ENCODE measurements at regions not wholly inside any gene's neighbourhood (a gene's known extent, or its start where the extent isn't known, plus 50 kb on each side); places are given as distances from the start of the nearest gene placed in this dataset.
"Not testable (repeated sequence)": the region's sequence is repeated elsewhere in the genome, so short reads cannot be mapped to it uniquely, and the experiment has no call there.

DNA sequence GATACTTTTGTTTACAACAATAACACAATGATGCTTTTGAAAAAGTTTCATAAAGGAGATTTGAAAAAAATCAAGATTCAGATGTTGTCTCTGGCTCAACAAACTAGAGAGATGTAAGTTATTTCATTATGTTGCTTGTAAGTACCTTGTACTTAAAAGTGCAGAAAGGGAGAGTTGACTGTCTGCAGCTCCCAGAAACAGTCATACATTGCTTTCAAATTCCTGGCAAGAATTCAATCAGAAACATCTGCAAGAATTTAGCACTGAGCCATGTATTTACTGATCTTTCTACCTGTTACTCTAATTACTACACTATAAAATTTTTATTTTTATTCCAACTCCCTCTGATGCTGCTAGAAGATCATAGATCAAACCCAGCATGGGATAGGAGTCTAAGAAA lies 1261.3 kb upstream of the SPRY2 start:
- no peak for DNase-seq

GRCh38 chr13:81597101-81597500 lies 1256.2 kb upstream of the SPRY2 start:
- no peak for DNase-seq

- no peak for DNase-seq
Measured at GRCh38 chr13:81596224-81596753, 1255.4 kb upstream of the SPRY2 start.

DNA sequence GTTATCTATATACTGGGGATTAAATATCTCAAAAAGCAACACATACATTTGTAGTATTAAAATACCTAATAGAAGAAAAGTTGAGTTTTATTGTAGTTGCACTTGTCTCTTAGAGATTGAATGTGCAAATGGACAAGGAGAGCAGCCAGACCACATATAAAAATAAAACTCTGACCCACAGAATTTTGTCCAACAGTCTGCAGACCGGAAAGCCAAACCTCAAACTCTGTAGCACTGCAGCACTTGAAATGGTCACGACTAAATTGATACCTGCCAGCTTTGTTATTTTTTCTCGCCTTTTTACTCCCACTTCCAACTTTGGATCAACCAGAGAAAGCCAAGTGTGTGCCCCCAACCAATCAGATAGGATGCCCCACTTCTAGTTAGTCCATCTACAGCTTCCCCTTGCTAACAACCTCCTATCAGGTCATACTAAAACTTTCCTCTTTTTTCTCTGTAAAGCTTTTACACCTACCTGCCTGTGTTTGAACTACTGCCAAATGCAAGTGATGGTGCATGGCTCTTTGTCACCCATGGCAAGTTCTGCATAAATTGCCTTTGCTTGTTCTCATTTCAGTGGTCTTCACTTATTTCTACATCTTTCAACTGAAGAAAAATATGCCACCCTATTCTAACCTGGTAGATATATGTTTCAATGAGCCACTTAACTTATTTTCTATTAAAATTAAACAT lies 1250.7 kb upstream of the SPRY2 start:
- DNase-seq, result no peak

- no peak for DNase-seq
Measured at GRCh38 chr13:81582381-81582780, 1241.5 kb upstream of the SPRY2 start.

DNA sequence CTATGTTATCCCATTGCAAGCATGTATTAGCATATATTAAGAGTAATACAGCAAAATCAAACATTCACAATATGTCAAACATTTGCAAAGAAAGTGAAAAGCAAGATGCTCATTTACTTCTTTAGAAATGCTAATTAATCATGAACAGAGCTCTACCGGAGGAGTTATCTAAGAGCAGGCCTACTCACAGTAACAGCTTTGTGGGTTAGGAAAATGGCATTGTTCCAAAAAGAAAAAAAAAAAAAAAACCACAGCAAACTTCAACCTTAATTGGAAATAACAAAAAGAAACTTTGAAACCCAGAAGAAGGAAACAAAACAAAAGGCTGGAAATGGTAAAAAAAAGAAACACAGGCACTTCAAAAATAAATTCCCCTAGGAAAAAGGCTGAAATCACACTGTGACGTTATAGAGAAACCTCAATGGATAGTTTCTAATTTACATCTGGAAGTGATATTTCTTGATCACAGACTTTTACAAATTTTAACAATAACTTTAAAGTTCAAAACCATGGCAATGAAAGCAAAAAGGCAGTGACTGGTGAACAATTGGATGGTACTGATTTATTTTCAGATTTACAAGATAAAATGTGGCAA lies 1236.8 kb upstream of the SPRY2 start:
- no peak for DNase-seq

DNA sequence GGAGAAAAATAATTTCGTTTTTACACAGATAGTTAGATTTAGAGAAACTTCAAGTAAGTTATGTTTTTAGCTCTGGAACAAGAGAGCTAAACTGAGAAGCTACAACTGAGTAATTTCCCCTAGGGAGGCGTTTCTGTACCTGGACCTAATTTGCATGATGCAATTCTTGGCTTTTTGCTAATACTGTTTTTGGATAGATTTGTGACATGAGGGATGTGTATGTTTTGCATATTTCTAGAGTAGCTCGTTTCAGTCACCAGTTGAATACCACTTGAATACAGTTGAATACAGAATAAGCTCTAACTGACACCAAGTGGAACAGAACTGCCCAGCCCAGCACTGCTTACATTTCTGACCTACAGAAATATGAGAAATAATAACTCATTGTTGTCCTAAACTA lies 1227.9 kb upstream of the SPRY2 start:
- DNase-seq, result no peak

DNA sequence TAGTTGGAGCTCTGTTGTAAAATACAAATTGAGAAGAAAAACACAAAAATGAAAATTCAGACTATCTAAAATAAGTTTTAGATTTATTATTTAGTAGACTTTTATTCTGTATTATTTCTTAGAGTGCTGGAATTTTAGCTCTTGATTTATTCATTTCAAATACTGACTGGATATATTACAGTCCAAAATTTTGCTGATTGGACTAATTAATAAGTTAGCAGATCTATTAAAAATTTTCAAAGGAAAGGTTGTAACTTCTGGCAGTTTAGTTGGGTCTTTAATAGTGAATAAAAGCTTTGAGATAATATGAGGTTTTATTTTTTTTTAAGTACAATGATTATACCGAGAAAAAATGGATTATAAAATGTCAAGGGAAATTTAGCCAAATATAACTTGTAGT lies 1224.9 kb upstream of the SPRY2 start:
- no peak for DNase-seq

GRCh38 chr13:81563091-81563490 lies 1222.2 kb upstream of the SPRY2 start:
- DNase-seq, result no peak

DNA sequence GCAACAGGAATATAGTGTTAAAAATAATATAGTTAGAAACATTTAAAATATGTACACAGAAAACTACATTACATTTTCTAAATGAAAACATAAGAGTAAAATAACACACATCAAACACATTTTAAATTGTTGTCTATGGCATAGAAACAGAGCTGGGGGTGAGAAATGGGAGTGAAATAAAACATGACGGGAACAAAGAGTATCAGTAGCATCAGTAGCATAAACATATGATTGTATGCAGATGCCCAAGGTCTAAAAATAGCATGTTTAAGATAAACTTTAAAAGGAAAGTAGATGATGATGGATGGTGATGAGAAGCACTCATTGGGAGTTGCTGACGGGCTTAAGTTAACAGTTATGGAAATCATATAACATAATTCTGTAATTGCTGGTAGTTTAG lies 1221.7 kb upstream of the SPRY2 start:
- no peak for DNase-seq

- no peak for DNase-seq
Measured at GRCh38 chr13:81551036-81551435, 1210.1 kb upstream of the SPRY2 start.

- not testable (repeated sequence) for DNase-seq
Measured at GRCh38 chr13:81546294-81546693, 1205.4 kb upstream of the SPRY2 start.

DNA sequence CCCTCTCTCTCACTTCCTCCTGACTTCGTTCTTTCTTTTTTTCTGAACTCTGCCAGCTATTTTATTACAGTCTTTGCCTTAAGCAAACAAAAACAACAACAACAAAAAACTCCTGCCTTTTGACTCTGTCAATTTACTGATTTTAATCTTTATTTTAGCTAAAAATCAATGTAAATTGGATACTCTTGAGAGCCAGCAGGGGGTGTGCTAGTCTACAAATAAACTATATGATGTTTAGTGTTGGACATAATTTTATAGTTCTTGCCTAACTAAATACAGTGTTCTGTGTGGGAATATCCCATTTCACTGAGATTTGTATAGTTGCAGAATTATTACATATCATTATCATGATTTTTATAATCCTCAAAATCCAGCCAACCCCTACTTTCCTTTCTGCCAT lies 1199.9 kb upstream of the SPRY2 start:
- no peak for DNase-seq

DNA sequence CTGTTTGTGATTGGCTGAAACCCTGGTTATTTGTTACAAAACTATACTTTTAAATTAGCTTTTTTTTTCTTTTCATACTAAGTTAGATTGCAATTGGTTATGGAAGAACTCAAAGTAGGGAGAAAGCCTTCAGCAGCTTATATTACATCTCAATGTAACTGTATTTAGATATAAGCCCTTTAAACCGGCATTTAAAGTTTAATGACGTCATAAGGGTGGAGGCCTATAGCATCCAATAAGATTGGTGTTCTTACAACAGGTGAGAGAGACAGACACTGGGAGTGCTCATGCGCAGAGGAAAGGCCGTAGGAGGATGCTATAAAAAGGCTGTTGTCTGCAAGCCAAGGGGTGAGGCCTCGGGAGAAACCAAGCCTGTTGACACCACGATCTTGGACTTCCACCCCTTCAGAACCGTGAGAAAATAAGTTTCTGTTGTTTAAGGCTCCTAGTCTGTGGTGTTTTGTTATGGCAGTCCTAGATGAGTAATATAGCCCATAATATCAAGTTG lies 1198.8 kb upstream of the SPRY2 start:
- no peak for DNase-seq

DNA sequence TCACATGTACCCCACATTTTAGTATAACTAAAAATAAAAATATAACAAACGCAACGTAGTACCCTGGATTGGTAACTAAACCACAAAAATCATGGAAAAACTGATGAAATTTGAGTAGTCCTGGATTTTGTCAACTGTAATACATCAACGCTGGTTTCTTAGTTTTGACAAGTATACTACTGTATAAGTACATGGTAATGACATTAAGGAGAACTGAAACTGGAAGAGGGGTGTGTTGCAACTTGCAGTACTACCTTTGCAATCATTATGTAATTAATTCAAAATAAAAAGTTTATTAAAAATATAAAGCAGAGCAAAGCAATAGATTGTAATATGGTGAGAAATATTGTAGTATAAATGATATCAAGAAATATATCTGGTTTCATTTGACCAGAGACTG lies 1158.0 kb upstream of the SPRY2 start:
- no peak for DNase-seq

DNA sequence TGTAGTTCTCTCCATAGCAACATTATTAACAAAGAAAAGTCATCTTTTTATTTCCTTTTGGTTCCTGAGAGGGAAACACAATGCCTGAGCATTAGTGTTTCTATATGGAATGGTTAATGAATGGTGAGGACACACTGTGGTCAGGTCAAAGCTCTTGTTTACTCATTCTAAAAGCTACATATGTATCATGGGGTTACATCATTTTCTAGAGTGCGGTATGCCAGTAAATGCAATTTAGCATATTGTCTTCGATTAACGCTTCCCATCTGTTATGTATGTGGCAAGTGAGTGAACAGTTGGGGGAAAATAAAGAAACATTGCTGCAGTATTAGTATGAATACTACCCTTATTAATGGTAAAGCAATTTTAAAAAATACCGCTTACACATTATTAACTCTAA lies 1152.2 kb upstream of the SPRY2 start:
- DNase-seq, result peak; percentile 50

GRCh38 chr13:81492449-81492848 lies 1151.5 kb upstream of the SPRY2 start:
- DNase-seq, result no peak

GRCh38 chr13:81488021-81488420 lies 1147.1 kb upstream of the SPRY2 start:
- no peak for DNase-seq

GRCh38 chr13:81487151-81487550 lies 1146.2 kb upstream of the SPRY2 start:
- DNase-seq, result peak; percentile 26

DNA sequence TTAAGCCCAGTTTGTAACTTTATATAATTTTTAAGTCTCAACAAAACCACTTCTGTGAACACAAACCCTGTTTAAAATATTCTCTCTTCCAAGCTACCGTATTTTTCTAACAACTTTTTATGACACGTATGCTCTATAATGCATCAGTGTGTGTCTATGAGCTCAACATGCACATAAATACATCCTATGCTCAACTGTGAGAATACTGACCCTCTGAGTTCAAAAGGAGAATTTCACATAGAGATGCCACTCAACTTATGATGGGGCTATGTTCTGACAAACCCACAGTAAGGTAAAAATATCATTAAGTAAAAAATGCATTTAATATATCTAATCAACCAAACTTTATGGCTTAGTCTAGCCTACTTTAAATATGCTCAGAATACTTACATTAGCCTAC lies 1139.7 kb upstream of the SPRY2 start:
- DNase-seq, result peak; percentile 16

GRCh38 chr13:81473366-81473899 lies 1132.5 kb upstream of the SPRY2 start:
- DNase-seq, result no peak

- no peak for DNase-seq
Measured at GRCh38 chr13:81458170-81458569, 1117.2 kb upstream of the SPRY2 start.

DNA sequence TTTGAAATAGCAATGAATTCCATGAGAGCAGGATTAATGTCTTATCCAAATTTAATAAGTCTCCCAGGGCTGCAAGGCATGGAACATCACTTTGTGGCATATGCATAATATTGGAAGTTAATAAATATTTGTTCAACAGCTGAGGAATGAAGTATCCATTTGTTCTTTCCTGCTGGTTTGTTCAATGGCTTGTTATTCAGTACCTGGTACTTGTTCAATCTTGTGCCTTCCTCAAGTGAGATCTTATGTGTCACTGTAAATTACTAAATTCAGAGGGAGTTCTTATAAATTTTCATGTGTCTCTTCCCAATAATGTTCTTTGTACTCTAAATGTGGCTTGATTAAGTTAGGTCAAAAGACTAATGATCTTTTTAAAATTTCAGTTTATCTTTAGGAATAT lies 1105.5 kb upstream of the SPRY2 start:
- no peak for DNase-seq

- no peak for DNase-seq
Measured at GRCh38 chr13:81442904-81443303, 1102.0 kb upstream of the SPRY2 start.

Measured in NCI-H748 treated with DMSO at 0.1 percent for 48 hours (cell line).